ENCODE measurements at regions not wholly inside any gene's neighbourhood (a gene's known extent, or its start where the extent isn't known, plus 50 kb on each side); places are given as distances from the start of the nearest gene placed in this dataset.

DNA sequence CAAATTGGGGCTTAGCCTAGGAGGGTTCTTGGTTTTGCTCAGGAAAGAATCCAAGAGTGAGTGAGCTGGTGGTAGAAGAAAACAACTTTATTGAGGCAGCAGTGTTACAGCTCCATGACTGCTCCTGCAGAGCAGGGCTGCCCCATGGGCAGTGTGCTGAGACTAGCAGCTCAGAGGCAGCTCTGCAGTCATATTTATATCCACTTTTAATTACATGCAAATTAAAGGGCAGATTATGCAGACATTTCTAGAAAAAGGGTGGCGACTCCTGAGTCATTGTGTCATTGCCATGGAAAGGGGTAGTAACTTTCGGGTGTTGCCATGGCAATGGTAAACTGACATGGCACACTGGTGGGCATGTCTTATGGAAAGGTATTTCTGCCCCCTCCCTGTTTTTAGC is 202.2 kb downstream of the CLCN4 start:
- TF ChIP-seq, protein P1, sequence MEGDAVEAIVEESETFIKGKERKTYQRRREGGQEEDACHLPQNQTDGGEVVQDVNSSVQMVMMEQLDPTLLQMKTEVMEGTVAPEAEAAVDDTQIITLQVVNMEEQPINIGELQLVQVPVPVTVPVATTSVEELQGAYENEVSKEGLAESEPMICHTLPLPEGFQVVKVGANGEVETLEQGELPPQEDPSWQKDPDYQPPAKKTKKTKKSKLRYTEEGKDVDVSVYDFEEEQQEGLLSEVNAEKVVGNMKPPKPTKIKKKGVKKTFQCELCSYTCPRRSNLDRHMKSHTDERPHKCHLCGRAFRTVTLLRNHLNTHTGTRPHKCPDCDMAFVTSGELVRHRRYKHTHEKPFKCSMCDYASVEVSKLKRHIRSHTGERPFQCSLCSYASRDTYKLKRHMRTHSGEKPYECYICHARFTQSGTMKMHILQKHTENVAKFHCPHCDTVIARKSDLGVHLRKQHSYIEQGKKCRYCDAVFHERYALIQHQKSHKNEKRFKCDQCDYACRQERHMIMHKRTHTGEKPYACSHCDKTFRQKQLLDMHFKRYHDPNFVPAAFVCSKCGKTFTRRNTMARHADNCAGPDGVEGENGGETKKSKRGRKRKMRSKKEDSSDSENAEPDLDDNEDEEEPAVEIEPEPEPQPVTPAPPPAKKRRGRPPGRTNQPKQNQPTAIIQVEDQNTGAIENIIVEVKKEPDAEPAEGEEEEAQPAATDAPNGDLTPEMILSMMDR (conservative IDR thresholded peaks at IDR 0.05; ENCODE audit: low read depth, low read length): no peak
- no peak for TF ChIP-seq EZH2 (IDR thresholded peaks at IDR 0.05; ENCODE audit: borderline replicate concordance, low read depth, low read length, poor library complexity, severe bottlenecking)
- no peaks in the 10 kb centered on the region for H3K9me3 ChIP-seq (ENCODE audit: low read depth, low read length, poor library complexity, severe bottlenecking)
- H3K27ac ChIP-seq (ENCODE audit: low read depth, low read length, poor library complexity, severe bottlenecking): no peak overlapping the region
- no peak for DNase-seq (ENCODE audit: low spot score)
- no peaks in the 10 kb centered on the region for H3K4me1 ChIP-seq (ENCODE audit: insufficient read depth, low read length, poor library complexity, severe bottlenecking)
- CTCF ChIA-PET: no interaction called here
- BruUV-seq (replicated peaks): no TSS peak
- intact Hi-C loops (cut with micrococcal nuclease; ENCODE audit: unreplicated experiment): no loop called here
- H3K4me3 ChIP-seq (ENCODE audit: low read depth, low read length, poor library complexity, severe bottlenecking): no peak overlapping the region
- no peaks in the 10 kb centered on the region for H3K27me3 ChIP-seq (replicated peaks; ENCODE audit: insufficient read depth, low read depth, low read length, poor library complexity)
- POLR2A ChIA-PET (ENCODE audit: low non-redundant PET): no interaction called here
- H3K36me3 ChIP-seq (ENCODE audit: insufficient read depth, low read length, poor library complexity, severe bottlenecking): no peaks in the 10 kb centered on the region

DNA sequence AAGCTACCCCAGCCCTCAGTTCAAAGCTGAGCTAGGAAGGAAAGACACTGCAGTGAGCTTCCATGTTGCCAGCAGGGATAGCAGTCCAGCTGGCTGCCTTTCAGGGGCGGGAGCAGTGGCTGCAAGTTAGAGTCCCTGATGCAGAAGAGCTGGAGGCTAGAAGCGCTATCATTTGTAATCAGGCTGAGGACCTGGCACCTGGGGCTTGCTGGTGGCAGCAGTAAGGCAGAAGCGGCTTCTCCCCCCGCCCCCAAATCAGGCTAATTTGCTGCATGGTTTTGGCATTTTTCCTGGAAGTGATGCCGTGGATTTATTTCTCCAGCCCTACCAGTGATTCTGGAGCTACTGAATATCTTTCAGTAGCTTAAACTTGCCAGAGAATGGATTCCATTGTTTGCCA is 203.3 kb downstream of the CLCN4 start:
- ChIA-PET CTCF (no interaction called here), POLR2A (ENCODE audit: low non-redundant PET) (no interaction called here)
- Histone ChIP-seq H3K4me3 (ENCODE audit: low read depth, low read length, poor library complexity, severe bottlenecking) (no peak overlapping the region), H3K27me3 (replicated peaks; ENCODE audit: insufficient read depth, low read depth, low read length, poor library complexity) (no peaks in the 10 kb centered on the region), H3K36me3 (ENCODE audit: insufficient read depth, low read length, poor library complexity, severe bottlenecking) (no peaks in the 10 kb centered on the region), H3K9me3 (ENCODE audit: low read depth, low read length, poor library complexity, severe bottlenecking) (no peaks in the 10 kb centered on the region), H3K4me1 (ENCODE audit: insufficient read depth, low read length, poor library complexity, severe bottlenecking) (no peaks in the 10 kb centered on the region), H3K27ac (ENCODE audit: low read depth, low read length, poor library complexity, severe bottlenecking) (no peak overlapping the region)
- BruUV-seq (replicated peaks): no TSS peak
- no peak for DNase-seq (ENCODE audit: low spot score)
- TF ChIP-seq EZH2 (IDR thresholded peaks at IDR 0.05; ENCODE audit: borderline replicate concordance, low read depth, low read length, poor library complexity, severe bottlenecking): no peak
- TF ChIP-seq, protein P1 (conservative IDR thresholded peaks at IDR 0.05; ENCODE audit: low read depth, low read length): no peak
- intact Hi-C loops (cut with micrococcal nuclease; ENCODE audit: unreplicated experiment): no loop called here

DNA sequence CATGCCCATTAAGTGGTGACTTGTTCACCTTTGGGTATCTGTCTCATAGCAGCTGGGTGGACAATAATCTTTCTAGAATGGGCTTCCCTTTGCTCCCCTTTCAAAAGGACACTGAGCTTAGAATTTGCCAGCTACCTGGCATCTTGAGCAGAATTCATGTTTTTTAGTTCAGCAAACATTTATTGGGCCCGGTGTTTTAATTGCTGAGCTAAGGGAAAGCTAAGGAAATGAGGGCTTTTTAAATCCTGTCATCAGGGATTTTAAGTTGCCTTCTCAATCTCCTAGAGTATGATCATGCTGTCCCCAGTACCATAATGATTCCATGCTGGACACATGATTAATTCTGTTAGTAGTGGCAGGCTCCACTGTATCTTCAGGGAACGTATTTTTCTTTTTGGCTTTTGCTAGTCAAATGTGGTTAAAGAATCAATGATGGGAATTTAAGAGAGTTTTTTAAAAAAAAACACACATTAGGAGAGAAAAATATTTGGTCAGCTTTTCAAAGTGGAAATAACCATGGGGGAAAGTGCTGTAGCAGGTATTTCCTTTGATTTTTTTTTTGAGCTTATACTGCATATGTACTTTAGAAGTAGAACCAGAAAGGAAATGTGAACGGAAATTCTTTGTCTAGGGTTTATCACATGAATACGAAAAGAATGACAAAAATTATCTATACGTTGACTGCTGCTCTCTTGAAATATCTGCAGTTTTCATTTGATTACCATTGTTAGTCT is 208.9 kb downstream of the CLCN4 start:
- TF ChIP-seq, protein P1 (conservative IDR thresholded peaks at IDR 0.05; ENCODE audit: low read depth, low read length): no peak
- no peak for TF ChIP-seq EZH2 (IDR thresholded peaks at IDR 0.05; ENCODE audit: borderline replicate concordance, low read depth, low read length, poor library complexity, severe bottlenecking)
- Histone ChIP-seq H3K27me3 (replicated peaks; ENCODE audit: insufficient read depth, low read depth, low read length, poor library complexity) (no peaks in the 10 kb centered on the region), H3K27ac (ENCODE audit: low read depth, low read length, poor library complexity, severe bottlenecking) (no peak overlapping the region), H3K36me3 (ENCODE audit: insufficient read depth, low read length, poor library complexity, severe bottlenecking) (no peaks in the 10 kb centered on the region), H3K9me3 (ENCODE audit: low read depth, low read length, poor library complexity, severe bottlenecking) (no peaks in the 10 kb centered on the region), H3K4me1 (ENCODE audit: insufficient read depth, low read length, poor library complexity, severe bottlenecking) (no peaks in the 10 kb centered on the region), H3K4me3 (ENCODE audit: low read depth, low read length, poor library complexity, severe bottlenecking) (no peak overlapping the region)
- no peak for DNase-seq (ENCODE audit: low spot score)
- intact Hi-C loops (cut with micrococcal nuclease; ENCODE audit: unreplicated experiment): no loop called here
- ChIA-PET POLR2A (ENCODE audit: low non-redundant PET) (no interaction called here), CTCF (no interaction called here)
- no TSS peak for BruUV-seq (replicated peaks)
